Left lung (tissue), 4 donors: ENCODE measurements at regions not wholly inside any gene's neighbourhood (a gene's known extent, or its start where the extent isn't known, plus 50 kb on each side); places are given as distances from the start of the nearest gene placed in this dataset.

Experiments
- ATAC-seq: fragments of 200-7000 bp; cut with Tn5 transposase; one replicate; pipeline ENCODE4 v1.9.1; 2020; ENCODE audit warnings: moderate library complexity
- DNase-seq, 4 donors: peaks; one replicate each; pipeline ENCODE4 v3.0.0-alpha.2; 2013 to 2020
- H3K27ac ChIP-seq, 2 donors: fragments of 200-600 bp; sonication (generic) in 1 of 2; one replicate each; pipeline versions ENCODE4 v1.5.0 to v1.8.0; 2020 to 2021
- H3K27me3 ChIP-seq, 2 donors: fragments of 200-600 bp; sonication (generic) in 1 of 2; one replicate each; pipeline versions ENCODE4 v1.5.0 to v1.8.0; 2020 to 2021
- H3K36me3 ChIP-seq, 2 donors: fragments of 200-600 bp; sonication (generic) in 1 of 2; one replicate each; pipeline versions ENCODE4 v1.5.0 to v1.8.0; 2020 to 2021
- H3K4me1 ChIP-seq, 2 donors: fragments of 200-600 bp; one replicate each; pipeline ENCODE4 v1.8.0; 2021
- H3K4me3 ChIP-seq, 2 donors: fragments of 200-600 bp; sonication (generic) in 1 of 2; one replicate each; pipeline versions ENCODE4 v1.5.0 to v1.8.0; 2020 to 2021; ENCODE audit warnings: mild to moderate bottlenecking in 1 of 2
- H3K9me3 ChIP-seq, 2 donors: fragments of 200-600 bp; sonication (generic) in 1 of 2; one replicate each; pipeline versions ENCODE4 v1.5.0 to v1.8.0; 2020 to 2021
- CTCF ChIP-seq, 2 donors: fragments of 200-600 bp; sonication (generic) in 1 of 2; IDR thresholded peaks; one replicate each; pipeline versions ENCODE4 v1.5.0 to v1.8.0; 2021; ENCODE audit warnings: antibody characterized with exemption in 2 of 2
- intact Hi-C, 2 donors: fragments of 100-400 bp; cut with DNase I; formaldehyde crosslinking; loops; one replicate each; pipeline versions ENCODE4 v1.11.2 to v1.14.2; 2022
- donor health status: DM: no; HTN: yes; CAD: no.
- donor health status: DM: no; HTN: no; CAD: no.

- DNase-seq, result no peak
- peaks cover 0 to 2% of the 10 kb centered on the region in 2 donors for H3K9me3 ChIP-seq
- no peaks in the 10 kb centered on the region for H3K27me3 ChIP-seq
- ATAC-seq, result no peak
- no peaks in the 10 kb centered on the region for H3K4me1 ChIP-seq
- intact Hi-C loops, result no loop called here
- no peak for TF ChIP-seq CTCF (IDR thresholded peaks at IDR 0.05)
- H3K4me3 ChIP-seq, result no peak overlapping the region
- no peaks in the 10 kb centered on the region for H3K36me3 ChIP-seq
- H3K27ac ChIP-seq, result no peak overlapping the region
These were observed 741.5 kb downstream of the STIM2 start for GRCh38 chr4:27602172-27602571.

- H3K4me3 ChIP-seq, result no peak overlapping the region
- H3K9me3 ChIP-seq, result peaks cover 0 to 2% of the 10 kb centered on the region in 2 donors
- no peak for DNase-seq
- TF ChIP-seq CTCF (IDR thresholded peaks at IDR 0.05), result no peak
- H3K27ac ChIP-seq, result no peak overlapping the region
- no peak for ATAC-seq
- intact Hi-C loops, result no loop called here
- H3K36me3 ChIP-seq, result no peaks in the 10 kb centered on the region
- no peaks in the 10 kb centered on the region for H3K27me3 ChIP-seq
- H3K4me1 ChIP-seq, result no peaks in the 10 kb centered on the region
These were observed 744.1 kb downstream of the STIM2 start for GRCh38 chr4:27604692-27605091.

GRCh38 chr4:27616166-27616565 is 755.5 kb downstream of the STIM2 start:
- no peak for DNase-seq
- Histone ChIP-seq H3K9me3 (no peaks in the 10 kb centered on the region), H3K27me3 (no peaks in the 10 kb centered on the region), H3K4me1 (no peaks in the 10 kb centered on the region), H3K27ac (no peak overlapping the region), H3K4me3 (no peak overlapping the region), H3K36me3 (no peaks in the 10 kb centered on the region)
- no peak for TF ChIP-seq CTCF (IDR thresholded peaks at IDR 0.05)
- intact Hi-C loops, result no loop called here
- no peak for ATAC-seq

- Histone ChIP-seq H3K36me3 (no peaks in the 10 kb centered on the region), H3K4me3 (no peak overlapping the region), H3K4me1 (no peaks in the 10 kb centered on the region), H3K27me3 (no peaks in the 10 kb centered on the region), H3K9me3 (no peaks in the 10 kb centered on the region), H3K27ac (no peak overlapping the region)
- TF ChIP-seq CTCF (IDR thresholded peaks at IDR 0.05), result no peak
- ATAC-seq (no peak), DNase-seq (no peak)
- intact Hi-C loops, result no loop called here
These were observed 758.8 kb downstream of the STIM2 start for GRCh38 chr4:27619435-27619834.

GRCh38 chr4:27620886-27621285 is 760.2 kb downstream of the STIM2 start:
- no peaks in the 10 kb centered on the region for H3K4me1 ChIP-seq
- H3K4me3 ChIP-seq, result no peak overlapping the region
- peak; percentile 91 for ATAC-seq
- TF ChIP-seq CTCF (IDR thresholded peaks at IDR 0.05), result no peak
- intact Hi-C loops, result no loop called here
- H3K9me3 ChIP-seq, result no peaks in the 10 kb centered on the region
- no peaks in the 10 kb centered on the region for H3K27me3 ChIP-seq
- no peak overlapping the region for H3K27ac ChIP-seq
- no peaks in the 10 kb centered on the region for H3K36me3 ChIP-seq
- DNase-seq, result peak in 1 of 4 donors; percentile 41
